ENCODE measurements at regions not wholly inside any gene's neighbourhood (a gene's known extent, or its start where the extent isn't known, plus 50 kb on each side); places are given as distances from the start of the nearest gene placed in this dataset.

- DNase-seq (ENCODE audit: low read depth): no peak
Measured at GRCh38 chr14:36465178-36465577, 54.9 kb downstream of the NKX2-1 start.

DNA sequence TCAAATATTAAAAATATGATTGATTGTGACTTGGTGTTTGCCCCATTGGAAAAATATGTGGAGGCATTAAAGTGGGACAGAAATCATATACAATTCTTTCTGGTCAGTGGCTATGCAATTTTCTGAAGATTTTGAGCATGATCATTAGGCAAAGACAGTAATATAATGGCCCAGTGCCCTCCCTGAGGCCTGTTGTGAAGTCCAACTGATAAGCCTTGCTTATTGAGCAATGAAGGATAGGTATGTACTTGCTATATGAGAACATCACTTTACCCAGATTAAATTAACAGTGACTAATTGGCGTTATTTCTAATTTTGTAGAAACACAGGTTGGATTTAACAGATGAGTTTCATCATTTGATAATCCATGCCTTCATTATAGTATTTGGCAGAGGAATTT, 57.1 kb downstream of the NKX2-1 start:
- no peak for DNase-seq (ENCODE audit: low read depth)

- no peak for DNase-seq (ENCODE audit: low read depth)
Measured at GRCh38 chr14:36455241-36455627, 64.8 kb downstream of the NKX2-1 start.

- no peak for DNase-seq (ENCODE audit: low read depth)
Measured at GRCh38 chr14:36454599-36455240, 65.3 kb downstream of the NKX2-1 start.

- no peak for DNase-seq (ENCODE audit: low read depth)
Measured at GRCh38 chr14:36452860-36453259, 67.2 kb downstream of the NKX2-1 start.

- DNase-seq (ENCODE audit: low read depth): no peak
Measured at GRCh38 chr14:36451310-36452065, 68.5 kb downstream of the NKX2-1 start.

DNA sequence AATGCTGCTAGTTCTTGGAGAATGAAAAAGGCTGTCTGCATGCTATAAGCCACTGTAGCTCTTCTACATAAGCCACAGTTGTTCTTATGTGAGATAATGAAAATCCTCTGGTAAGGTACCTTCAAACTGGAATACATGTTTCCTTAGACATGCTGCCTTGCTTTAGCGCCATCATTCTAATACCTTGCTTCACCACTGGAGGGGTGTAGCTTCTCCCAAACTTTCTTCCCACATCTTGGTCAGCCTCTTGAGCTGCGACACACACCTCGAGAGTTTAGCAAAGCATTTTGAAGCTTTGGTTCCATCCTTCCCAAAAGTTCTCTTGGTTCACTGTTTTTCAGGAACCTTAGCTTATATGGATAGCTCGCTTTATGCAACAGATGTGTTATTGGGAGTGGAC, 69.5 kb downstream of the NKX2-1 start:
- DNase-seq (ENCODE audit: low read depth): peak; percentile 9

- no peak for DNase-seq (ENCODE audit: low read depth)
Measured at GRCh38 chr14:36449903-36450302, 70.1 kb downstream of the NKX2-1 start.

GRCh38 chr14:36443374-36443773, 76.7 kb downstream of the NKX2-1 start:
- DNase-seq (ENCODE audit: low read depth): no peak

DNA sequence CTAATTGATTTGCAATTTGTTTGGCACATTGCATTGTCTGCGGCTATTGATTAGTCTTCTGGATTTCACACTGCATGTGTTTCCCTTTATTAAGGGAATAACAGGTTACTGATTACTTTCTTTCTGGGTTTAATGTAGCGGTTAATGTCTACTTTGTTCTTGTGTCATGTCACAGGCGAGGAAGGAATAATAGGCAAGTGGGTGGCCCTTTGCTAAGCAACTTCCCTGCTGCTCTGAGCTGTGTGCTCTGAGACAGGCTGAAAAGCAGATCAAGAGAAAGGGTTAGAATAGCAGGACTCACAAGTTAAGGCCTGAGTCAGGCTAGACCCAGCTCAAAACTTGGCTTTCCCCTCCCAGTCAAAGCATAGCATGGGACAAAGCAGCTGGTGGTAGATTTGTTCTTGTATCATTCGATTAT, 77.2 kb downstream of the NKX2-1 start:
- no peak for DNase-seq (ENCODE audit: low read depth)

DNA sequence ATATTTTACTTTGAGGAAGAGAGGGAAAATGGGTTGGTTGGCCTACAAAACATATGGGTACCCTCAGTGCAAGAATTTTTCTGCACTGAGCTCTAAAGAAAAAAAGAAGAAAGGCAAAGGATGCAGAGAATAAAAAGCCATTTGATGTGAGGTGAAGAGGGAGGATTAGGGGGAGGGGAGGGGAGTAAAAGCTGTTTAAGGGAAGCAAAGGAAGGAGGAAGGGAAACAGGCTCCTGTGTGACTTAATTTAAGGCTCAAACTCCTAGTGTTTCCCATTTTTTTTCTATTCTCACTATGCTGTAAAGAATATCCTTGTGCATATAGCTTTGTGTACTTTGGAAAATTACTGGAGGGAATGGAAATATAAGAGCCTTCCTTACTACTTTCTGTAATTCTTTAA, 78.7 kb downstream of the NKX2-1 start:
- no peak for DNase-seq (ENCODE audit: low read depth)

DNA sequence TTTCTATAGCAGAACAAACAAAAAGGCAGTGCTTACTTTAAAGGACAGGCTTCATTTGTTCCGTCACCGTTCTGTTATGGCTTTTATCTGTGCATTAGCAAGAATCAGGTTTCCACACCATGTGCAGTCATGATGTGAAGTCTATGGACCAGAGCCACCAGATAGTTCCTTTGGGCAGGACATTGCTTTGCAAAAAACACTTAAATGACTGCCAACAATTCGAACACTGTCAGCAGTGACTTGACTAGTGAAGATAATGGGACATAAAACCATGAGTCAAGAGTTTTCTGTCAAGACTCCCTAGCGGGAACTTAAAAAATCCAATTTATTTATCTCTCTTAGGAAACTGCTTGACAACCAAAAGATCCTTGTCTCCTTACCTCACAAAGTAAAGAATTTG, 80.3 kb downstream of the NKX2-1 start:
- DNase-seq (ENCODE audit: low read depth): no peak

GRCh38 chr14:36438883-36439282, 81.1 kb downstream of the NKX2-1 start:
- DNase-seq (ENCODE audit: low read depth): no peak

DNA sequence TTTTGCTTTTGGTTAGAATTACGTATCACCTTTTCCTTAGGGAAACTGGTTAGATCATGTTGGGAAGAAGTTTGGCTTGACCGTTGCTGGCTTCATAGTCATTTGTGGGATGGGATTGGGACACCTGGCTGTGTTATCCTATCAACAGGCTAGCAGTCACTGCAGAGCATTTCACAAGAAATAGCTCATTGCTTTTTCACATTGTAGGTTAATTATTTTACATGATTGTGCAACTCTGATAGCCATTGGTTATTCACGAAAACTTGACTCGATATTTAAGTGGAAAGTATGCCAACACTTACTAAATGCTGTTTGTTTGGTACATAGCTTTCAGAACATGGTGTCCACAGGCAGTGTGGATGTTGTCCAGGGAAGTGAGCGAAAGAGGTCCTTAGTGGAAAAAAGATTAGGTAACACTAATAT, 89.4 kb downstream of the NKX2-1 start:
- DNase-seq (ENCODE audit: low read depth): no peak

GRCh38 chr14:36430169-36430568, 89.9 kb downstream of the NKX2-1 start:
- no peak for DNase-seq (ENCODE audit: low read depth)

GRCh38 chr14:36429692-36430091, 90.3 kb downstream of the NKX2-1 start:
- DNase-seq (ENCODE audit: low read depth): no peak

DNA sequence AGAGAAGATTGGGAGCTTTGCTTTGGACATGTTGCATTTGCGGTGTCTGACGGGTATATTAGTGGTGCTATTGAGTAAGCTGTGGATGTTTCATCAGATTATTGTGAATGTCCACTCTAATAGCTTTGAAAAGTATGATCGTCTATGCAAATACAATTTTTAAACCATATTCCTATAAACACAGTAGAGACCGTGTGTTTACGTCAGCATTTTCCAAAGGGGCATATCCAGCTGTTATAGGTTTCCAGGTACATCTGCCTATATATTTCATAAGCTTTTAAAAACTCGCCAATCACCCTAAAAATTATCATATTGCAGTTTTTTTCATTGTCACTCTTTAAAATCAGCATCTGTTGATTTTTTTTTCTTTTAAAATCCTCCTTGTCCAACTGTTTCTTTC, 91.7 kb downstream of the NKX2-1 start:
- DNase-seq (ENCODE audit: low read depth): no peak

GRCh38 chr14:36426836-36427235, 93.2 kb downstream of the NKX2-1 start:
- DNase-seq (ENCODE audit: low read depth): no peak

DNA sequence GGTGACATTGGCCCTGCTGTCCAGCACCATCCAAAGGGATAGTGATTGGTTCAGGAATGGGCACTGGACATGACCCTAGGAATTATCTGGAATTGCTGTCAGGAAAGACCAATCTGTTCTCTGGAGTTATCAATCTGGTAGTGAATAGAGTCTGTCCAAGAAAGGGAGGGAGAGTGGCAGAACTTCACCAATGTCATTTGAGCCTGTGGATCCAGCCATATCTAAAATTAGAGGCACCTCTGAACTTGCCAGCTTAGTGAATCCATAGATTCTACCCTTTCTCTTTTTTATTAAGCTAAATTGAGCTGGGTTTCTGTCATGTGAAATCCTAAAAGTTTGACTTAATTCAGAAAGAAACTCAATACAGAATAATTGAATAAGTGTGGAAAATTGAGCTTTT, 93.9 kb downstream of the NKX2-1 start:
- no peak for DNase-seq (ENCODE audit: low read depth)

DNA sequence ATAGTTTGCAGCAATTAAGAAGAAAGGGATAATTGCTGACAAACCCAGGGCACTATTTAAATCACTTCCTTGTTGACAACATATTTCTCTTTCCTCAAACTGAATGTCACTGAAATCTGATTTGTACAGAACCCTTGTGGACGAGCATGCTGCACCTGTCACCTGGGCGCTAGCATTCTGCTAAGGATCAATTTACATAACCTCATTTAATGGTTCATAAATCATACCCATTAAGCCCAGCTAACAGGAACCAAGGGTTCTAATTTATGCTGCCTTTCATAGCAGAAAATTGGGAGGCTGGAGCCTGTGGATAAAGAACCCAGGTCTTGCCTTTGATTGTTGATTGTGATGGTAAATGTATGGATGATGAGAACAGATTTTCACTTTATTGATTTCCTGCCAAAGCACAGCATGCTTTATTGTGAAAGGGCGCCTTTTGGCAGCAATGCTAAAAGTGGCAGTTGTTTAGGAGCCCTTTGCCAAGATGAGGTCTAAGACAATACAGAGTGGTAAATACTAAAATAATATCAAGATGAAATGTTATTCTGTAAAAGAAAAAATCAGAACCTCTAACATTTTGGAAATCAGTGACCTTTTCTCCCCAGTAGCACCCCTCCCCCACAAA, 95.4 kb downstream of the NKX2-1 start:
- DNase-seq (ENCODE audit: low read depth): no peak

DNA sequence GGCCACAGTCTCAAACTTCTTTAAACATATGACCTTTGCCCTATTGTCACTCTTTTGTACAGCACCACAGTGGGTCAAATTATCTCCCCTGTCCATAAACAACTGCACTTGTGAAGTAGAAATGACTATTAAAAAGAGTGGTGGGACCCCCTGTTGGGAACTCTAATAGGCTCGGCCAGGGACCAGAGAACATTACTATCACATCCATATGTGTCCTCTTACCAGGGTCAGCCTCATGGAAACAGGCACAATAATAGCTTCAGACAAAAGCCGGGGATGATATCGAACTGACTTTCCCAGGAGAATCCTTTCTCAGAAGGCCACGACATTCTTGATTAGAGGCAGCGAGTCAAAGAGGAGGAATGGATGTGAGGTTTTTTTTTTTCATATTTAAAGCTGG, 96.6 kb downstream of the NKX2-1 start:
- no peak for DNase-seq (ENCODE audit: low read depth)

DNA sequence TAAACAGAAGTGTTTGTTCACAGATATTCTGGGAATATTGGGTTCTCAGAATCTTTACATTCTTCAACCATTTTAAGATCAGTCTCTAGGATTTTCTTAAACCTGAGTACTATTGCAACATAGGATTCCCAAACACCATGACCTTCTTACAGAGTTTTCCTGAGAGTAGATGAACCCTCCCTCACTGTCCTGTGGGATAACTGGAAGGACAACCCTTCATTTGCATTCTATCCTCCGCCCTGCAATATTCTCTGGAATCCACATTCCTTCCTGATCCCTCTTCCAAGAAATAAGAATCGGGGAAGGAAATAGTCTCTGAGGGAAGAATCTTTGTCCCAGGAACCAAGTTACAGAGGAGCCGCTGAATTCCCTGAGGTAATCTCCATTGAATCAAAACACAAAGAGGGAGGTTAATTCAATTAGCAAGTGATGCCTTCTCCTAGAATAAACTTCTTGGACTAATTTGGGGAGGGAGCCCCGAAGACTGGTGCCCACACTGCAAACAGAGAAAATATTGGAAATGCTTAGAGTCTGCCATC, 99.8 kb upstream of the MBIP start:
- no peak for DNase-seq (ENCODE audit: low read depth)

GRCh38 chr14:36418937-36419336, 98.5 kb upstream of the MBIP start:
- no peak for DNase-seq (ENCODE audit: low read depth)

All from HS-27A (cell line).